Right atrium auricular region (tissue), 2 donors: ENCODE measurements at regions not wholly inside any gene's neighbourhood (a gene's known extent, or its start where the extent isn't known, plus 50 kb on each side); places are given as distances from the start of the nearest gene placed in this dataset.
"Not testable (repeated sequence)": the region's sequence is repeated elsewhere in the genome, so short reads cannot be mapped to it uniquely, and the experiment has no call there.

Source experiments
- DNase-seq: peaks from one replicate; pipeline ENCODE4 v3.0.0-alpha.2; 2019; ENCODE audit warnings: low spot score
- H3K27ac ChIP-seq, 2 donors: fragments of 200-600 bp; sonication (generic); 1 replicate in 1 of 2; 2 replicates in 1 of 2; pipeline ENCODE4 v1.5.1; 2016 to 2019
- H3K27me3 ChIP-seq, 2 donors: fragments of 200-600 bp; sonication (generic); one replicate each; pipeline versions ENCODE4 v1.5.1 to v1.6.0; 2017 to 2019
- H3K36me3 ChIP-seq: fragments of 200-600 bp; sonication (generic); one replicate; pipeline ENCODE4 v1.5.1; 2016
- H3K4me1 ChIP-seq, 2 donors: fragments of 200-600 bp; sonication (generic); one replicate each; pipeline versions ENCODE4 v1.5.1 to v1.6.0; 2017 to 2019
- H3K4me3 ChIP-seq, 2 donors: fragments of 200-600 bp; sonication (generic); 1 replicate in 1 of 2; 2 replicates in 1 of 2; pipeline ENCODE4 v1.5.1; 2017 to 2019; ENCODE audit warnings: mild to moderate bottlenecking in 1 of 2, moderate library complexity in 1 of 2
- H3K9me3 ChIP-seq, 2 donors: fragments of 200-600 bp; sonication (generic); one replicate each; pipeline ENCODE4 v1.5.1; 2019
- CTCF ChIP-seq, 2 donors: fragments of 200-600 bp; sonication (generic); IDR thresholded peaks; one replicate each; pipeline ENCODE4 v1.5.1; 2019; ENCODE audit warnings: antibody characterized with exemption in 2 of 2

- Histone ChIP-seq H3K9me3 (no peaks in the 10 kb centered on the region), H3K4me3 (no peak overlapping the region), H3K4me1 (no peaks in the 10 kb centered on the region), H3K27me3 (no peaks in the 10 kb centered on the region), H3K27ac (no peak overlapping the region), H3K36me3 (no peaks in the 10 kb centered on the region)
- no peak for DNase-seq
- TF ChIP-seq CTCF (IDR thresholded peaks at IDR 0.05) = no peak
These were observed 361.9 kb downstream of the NYAP2 start for GRCh38 chr2:225761396-225761795.

GRCh38 chr2:225757248-225757647, 357.7 kb downstream of the NYAP2 start:
- H3K9me3 ChIP-seq = no peaks in the 10 kb centered on the region
- TF ChIP-seq CTCF (IDR thresholded peaks at IDR 0.05) = no peak
- no peak for DNase-seq
- no peak overlapping the region for H3K27ac ChIP-seq
- H3K36me3 ChIP-seq = no peaks in the 10 kb centered on the region
- H3K4me3 ChIP-seq = no peak overlapping the region
- no peaks in the 10 kb centered on the region for H3K27me3 ChIP-seq
- no peaks in the 10 kb centered on the region for H3K4me1 ChIP-seq

GRCh38 chr2:225756198-225756597, 356.7 kb downstream of the NYAP2 start:
- no peak overlapping the region for H3K4me3 ChIP-seq
- H3K27ac ChIP-seq = no peak overlapping the region
- TF ChIP-seq CTCF (IDR thresholded peaks at IDR 0.05) = no peak
- H3K27me3 ChIP-seq = no peaks in the 10 kb centered on the region
- no peak for DNase-seq
- H3K36me3 ChIP-seq = no peaks in the 10 kb centered on the region
- H3K9me3 ChIP-seq = no peaks in the 10 kb centered on the region
- H3K4me1 ChIP-seq = no peaks in the 10 kb centered on the region

GRCh38 chr2:225748609-225749008, 349.1 kb downstream of the NYAP2 start:
- Histone ChIP-seq H3K27ac (no peak overlapping the region), H3K4me1 (no peaks in the 10 kb centered on the region), H3K27me3 (no peaks in the 10 kb centered on the region), H3K9me3 (no peaks in the 10 kb centered on the region), H3K4me3 (no peak overlapping the region), H3K36me3 (no peaks in the 10 kb centered on the region)
- TF ChIP-seq CTCF (IDR thresholded peaks at IDR 0.05) = no peak
- no peak for DNase-seq

GRCh38 chr2:225743996-225744395, 344.5 kb downstream of the NYAP2 start:
- H3K4me3 ChIP-seq, H3K4me1 ChIP-seq, H3K36me3 ChIP-seq, DNase-seq, H3K9me3 ChIP-seq, H3K27me3 ChIP-seq, H3K27ac ChIP-seq: not testable (repeated sequence)

GRCh38 chr2:225742487-225742886, 343.0 kb downstream of the NYAP2 start:
- Histone ChIP-seq H3K27ac (no peak overlapping the region), H3K4me3 (no peak overlapping the region), H3K27me3 (no peaks in the 10 kb centered on the region), H3K36me3 (no peaks in the 10 kb centered on the region), H3K4me1 (no peaks in the 10 kb centered on the region), H3K9me3 (no peaks in the 10 kb centered on the region)
- no peak for DNase-seq
- TF ChIP-seq CTCF (IDR thresholded peaks at IDR 0.05) = no peak
